ENCODE measurements at regions not wholly inside any gene's neighbourhood (a gene's known extent, or its start where the extent isn't known, plus 50 kb on each side); places are given as distances from the start of the nearest gene placed in this dataset.

DNA sequence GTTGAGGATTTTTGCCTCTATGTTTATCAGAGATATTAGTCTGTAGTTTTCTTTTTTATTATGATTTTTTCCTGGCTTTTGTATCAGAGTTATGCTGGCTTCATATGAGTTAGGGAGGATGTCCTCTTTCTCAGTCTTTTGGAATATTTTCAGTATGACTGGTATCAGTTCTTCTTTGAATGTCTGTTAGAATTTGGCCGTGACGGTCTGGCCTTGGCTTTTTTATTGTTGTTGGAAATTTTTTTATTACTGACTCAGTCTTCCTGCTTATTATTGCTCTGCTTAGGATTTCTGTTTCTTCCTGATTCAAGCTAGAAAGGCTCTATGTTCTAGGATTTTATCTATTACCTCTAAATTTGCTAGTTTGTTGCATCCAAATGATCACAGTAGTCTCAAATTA, 421.9 kb downstream of the CDH10 start:
- TF ChIP-seq, protein P1, sequence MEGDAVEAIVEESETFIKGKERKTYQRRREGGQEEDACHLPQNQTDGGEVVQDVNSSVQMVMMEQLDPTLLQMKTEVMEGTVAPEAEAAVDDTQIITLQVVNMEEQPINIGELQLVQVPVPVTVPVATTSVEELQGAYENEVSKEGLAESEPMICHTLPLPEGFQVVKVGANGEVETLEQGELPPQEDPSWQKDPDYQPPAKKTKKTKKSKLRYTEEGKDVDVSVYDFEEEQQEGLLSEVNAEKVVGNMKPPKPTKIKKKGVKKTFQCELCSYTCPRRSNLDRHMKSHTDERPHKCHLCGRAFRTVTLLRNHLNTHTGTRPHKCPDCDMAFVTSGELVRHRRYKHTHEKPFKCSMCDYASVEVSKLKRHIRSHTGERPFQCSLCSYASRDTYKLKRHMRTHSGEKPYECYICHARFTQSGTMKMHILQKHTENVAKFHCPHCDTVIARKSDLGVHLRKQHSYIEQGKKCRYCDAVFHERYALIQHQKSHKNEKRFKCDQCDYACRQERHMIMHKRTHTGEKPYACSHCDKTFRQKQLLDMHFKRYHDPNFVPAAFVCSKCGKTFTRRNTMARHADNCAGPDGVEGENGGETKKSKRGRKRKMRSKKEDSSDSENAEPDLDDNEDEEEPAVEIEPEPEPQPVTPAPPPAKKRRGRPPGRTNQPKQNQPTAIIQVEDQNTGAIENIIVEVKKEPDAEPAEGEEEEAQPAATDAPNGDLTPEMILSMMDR (IDR thresholded peaks at IDR 0.05): no peak
- TF ChIP-seq POLR2A (IDR thresholded peaks at IDR 0.05): no peak
